ENCODE measurements at regions not wholly inside any gene's neighbourhood (a gene's known extent, or its start where the extent isn't known, plus 50 kb on each side); places are given as distances from the start of the nearest gene placed in this dataset.

GRCh38 chr4:24742335-24742734 is 53.0 kb upstream of the SOD3 start:
- H3K4me1 Mint-ChIP-seq = no peaks in the 10 kb centered on the region
- no peak overlapping the region for H3K27ac Mint-ChIP-seq
- H3K27me3 Mint-ChIP-seq (ENCODE audit: low read depth in 3 of 3) = peaks cover 0 to 3% (median 2%) of the 10 kb centered on the region in 3 donors
- peaks cover 0 to 4% (median 1%) of the 10 kb centered on the region in 6 donors for H3K9me3 Mint-ChIP-seq
- H3K4me3 Mint-ChIP-seq = no peak overlapping the region
- no peak for DNase-seq
- H3K36me3 Mint-ChIP-seq = no peaks in the 10 kb centered on the region

GRCh38 chr4:24742773-24743172 is 52.6 kb upstream of the SOD3 start:
- Mint-ChIP-seq H3K27ac (no peak overlapping the region), H3K27me3 (ENCODE audit: low read depth in 3 of 3) (peaks cover 0 to 3% (median 2%) of the 10 kb centered on the region in 3 donors), H3K36me3 (no peaks in the 10 kb centered on the region), H3K4me1 (no peaks in the 10 kb centered on the region), H3K4me3 (no peak overlapping the region), H3K9me3 (peaks cover 0 to 4% (median 1%) of the 10 kb centered on the region in 6 donors)
- DNase-seq = no peak

- H3K27ac Mint-ChIP-seq = no peak overlapping the region
- peaks cover 0 to 3% (median 3%) of the 10 kb centered on the region in 3 donors for H3K27me3 Mint-ChIP-seq (ENCODE audit: low read depth in 3 of 3)
- no peak overlapping the region for H3K4me3 Mint-ChIP-seq
- no peaks in the 10 kb centered on the region for H3K36me3 Mint-ChIP-seq
- no peak for DNase-seq
- H3K4me1 Mint-ChIP-seq = no peaks in the 10 kb centered on the region
- peaks cover 0 to 4% (median under 1%) of the 10 kb centered on the region in 6 donors for H3K9me3 Mint-ChIP-seq
Measured at GRCh38 chr4:24743206-24743605, 52.2 kb upstream of the SOD3 start.

GRCh38 chr4:24743927-24744326 is 51.4 kb upstream of the SOD3 start:
- Mint-ChIP-seq H3K9me3 (peaks cover 0 to 6% (median 0%) of the 10 kb centered on the region in 6 donors), H3K4me1 (no peaks in the 10 kb centered on the region), H3K27ac (no peak overlapping the region), H3K4me3 (no peak overlapping the region), H3K27me3 (ENCODE audit: low read depth in 3 of 3) (peaks cover 2 to 3% (median 3%) of the 10 kb centered on the region in 3 donors), H3K36me3 (no peaks in the 10 kb centered on the region)
- no peak for DNase-seq

- Mint-ChIP-seq H3K4me3 (no peak overlapping the region), H3K9me3 (peaks cover 0 to 6% (median 0%) of the 10 kb centered on the region in 6 donors), H3K36me3 (no peaks in the 10 kb centered on the region), H3K27ac (no peak overlapping the region), H3K27me3 (ENCODE audit: low read depth in 3 of 3) (peaks cover 2 to 3% (median 3%) of the 10 kb centered on the region in 3 donors), H3K4me1 (no peaks in the 10 kb centered on the region)
- DNase-seq = no peak
Measured at GRCh38 chr4:24745172-24745895, 50.0 kb upstream of the SOD3 start.
